CD4-positive, alpha-beta T cell treated with Interleukin-6 at 100 ng/mL for 8 hours (primary cell): ENCODE measurements at regions not wholly inside any gene's neighbourhood (a gene's known extent, or its start where the extent isn't known, plus 50 kb on each side); places are given as distances from the start of the nearest gene placed in this dataset.

Experiments
- DNase-seq: peaks from one replicate; pipeline ENCODE4 v3.0.0-alpha.2; 2020; ENCODE audit warnings: mixed read lengths, low spot score

DNA sequence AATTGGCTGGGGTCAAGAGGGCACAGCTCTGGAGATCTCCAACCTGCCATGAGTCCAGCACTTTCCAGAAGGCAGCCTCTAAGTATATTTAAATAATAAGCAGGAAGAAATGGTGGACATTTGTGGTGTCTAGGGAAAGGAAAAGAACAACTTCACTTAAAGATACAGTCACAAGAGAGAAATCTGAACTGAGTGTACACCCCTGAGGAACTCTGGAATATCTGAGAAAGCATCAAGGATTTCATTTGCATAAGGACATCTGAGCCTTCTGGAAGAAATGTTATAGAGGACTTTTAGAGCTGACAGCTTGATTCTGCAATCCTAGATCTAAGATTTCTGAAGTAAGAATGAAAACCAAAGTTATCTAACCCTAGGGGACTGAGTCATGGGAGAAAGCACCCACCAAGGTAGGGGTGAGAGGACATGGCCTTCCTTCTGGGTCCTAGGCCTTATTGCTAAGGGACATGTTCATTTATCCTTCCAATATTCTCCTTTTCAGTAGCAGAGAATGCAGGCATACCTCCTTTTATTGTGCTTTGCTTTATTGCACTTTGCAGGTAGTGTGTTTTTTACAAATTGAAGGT, 253.4 kb upstream of the SLC24A2 start:
- no peak for DNase-seq

DNA sequence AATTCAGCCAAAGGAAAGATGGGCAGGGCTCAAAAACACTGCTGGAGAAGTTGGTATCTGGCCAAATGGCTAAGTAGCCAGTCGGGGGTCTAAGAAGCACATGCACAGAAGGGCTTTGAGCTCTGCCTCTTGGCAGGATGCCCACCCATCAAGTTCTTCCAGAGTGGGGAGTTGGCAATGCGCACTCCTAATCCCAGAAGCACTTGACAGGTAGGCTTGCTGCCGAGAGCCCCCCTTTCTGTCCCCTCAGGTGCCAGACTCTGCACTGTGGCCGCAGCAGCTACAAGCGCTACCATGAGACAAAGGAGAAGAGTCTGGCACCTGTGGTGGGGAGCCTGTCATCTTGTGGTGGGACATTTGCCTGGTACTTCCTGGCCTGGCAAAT, 252.9 kb upstream of the SLC24A2 start:
- DNase-seq, result no peak

DNA sequence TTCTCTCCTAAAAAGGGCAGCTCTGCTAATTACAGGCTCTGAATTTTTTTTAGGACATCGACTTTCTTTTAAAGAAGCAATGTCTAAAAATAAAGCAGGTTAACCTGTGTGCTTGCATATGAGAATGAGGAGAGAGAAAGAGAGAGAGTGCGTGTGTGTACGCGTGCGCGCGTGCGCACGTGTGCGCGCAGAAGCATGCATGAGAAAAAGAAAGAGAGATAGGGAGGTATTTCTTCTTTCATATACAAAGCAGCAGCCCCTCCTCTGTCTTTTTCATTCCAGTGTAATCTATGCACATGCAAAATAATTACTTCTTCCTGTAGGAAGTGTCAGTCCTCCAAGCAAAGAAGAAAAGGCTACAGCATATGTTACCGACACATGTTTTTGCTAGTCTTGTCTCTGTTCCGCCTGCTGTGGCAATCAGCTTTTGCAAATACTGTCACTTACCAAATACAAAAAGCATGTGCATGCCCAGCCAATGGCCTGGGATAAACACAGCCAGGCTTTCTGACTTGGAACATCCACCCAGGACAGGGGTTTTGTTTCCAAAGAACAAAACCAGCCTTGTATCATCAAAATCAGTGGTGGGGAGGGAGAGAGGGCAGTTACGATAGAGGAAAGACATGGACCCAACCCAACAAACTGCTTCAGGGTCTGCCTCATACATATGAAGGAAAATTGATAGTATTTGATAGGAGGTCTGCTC, 252.3 kb upstream of the SLC24A2 start:
- DNase-seq, result no peak

DNA sequence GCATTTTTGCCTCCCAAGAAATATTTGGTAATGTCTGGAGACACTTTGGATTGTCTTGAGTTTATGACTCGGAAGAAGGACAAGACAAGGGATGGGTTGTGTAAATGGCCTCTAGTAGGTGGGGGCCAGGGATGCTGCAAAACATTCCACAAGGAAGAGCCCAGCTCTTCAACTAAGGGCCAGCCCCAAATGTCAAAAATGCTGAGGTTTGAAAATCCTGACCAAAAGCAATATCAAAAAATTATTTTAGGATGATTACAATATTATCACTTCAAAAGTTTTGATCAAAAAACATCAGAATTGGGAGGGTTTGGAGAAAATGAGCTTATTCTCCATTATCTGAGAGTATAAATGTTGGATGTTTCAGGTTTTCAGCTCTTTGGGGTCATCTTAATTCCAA, 248.9 kb upstream of the SLC24A2 start:
- DNase-seq, result no peak

DNA sequence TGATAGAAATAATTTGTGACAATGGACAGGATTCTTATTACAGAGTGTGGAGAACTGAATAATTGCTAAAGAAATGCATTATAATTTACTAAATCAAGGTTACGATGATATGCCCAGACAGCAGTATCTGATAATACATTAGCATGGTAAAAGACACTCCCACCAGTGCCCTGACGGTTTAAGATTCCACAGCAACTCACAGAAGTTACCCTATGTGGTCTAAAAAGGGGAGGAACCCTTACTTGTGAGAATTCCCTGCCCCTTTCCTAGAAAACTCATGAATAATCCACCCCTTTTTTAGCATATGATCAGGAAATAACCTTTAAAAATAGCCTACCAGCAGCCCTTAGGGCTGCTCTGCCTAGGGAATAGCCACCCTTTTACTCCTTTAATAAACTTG, 244.7 kb upstream of the SLC24A2 start:
- no peak for DNase-seq

DNA sequence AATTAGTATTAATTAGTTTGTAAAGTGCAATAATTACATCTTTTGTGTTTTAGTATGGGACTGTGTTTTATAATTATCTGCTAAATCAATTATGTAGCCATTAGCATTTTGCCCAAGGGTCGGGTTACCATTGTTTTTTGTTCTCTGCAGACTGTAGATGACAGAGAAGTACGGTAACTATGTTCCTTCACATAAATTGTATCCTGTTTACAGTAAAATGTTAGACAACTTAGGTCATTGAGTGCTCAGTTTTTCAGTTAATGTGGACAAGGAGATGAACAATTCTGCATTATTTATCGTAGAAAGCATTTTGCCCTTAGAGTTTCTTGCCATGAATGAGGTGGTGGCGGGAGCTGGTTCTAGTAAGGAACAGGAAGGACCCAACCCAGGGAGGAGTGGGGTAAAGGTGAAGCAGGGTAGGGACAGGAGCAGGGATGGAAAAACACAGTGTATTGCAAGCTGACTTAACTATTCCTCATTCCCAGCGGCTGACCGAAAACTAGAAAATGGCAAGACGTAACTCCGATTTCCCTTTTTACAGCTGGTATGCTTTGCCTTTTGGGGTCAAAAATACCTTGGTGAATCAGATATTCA, 243.7 kb upstream of the SLC24A2 start:
- DNase-seq, result no peak

DNA sequence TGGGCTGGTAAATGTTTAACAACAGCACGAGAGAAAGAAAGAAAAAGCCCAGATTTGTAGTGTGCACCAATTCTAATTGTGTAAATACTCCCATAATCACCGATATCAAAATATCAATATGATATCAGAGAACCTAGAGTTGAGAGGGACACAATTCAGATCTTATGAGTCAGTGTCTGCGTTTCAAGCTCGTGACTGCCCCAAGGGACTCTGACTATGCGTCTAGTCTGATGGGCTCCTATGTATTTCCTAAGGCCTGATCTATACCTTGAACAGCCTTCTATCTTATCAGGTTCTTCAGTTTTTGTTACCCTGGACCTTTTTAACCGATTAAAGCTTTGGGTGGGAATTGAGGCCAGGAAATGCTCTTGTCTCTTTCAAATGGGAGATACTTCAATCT, 243.0 kb upstream of the SLC24A2 start:
- DNase-seq, result no peak

DNA sequence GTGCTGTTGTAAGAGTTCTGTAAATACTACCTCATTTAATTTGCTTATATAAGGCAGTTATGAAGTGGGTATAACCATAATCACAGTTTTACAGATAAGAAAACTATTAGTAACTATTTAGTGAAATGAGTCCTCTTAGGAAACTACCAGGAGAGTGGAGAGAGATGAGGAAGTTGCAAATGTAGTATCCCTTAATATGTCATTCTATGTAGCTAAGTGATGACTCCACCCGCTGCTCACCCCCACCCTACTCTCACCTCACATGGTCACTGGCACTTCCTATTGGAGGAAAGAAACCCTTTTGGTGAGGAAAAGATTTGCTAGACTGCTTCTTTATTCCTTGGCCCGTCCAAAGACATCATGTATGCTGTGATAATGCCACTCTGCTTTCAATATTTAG, 241.8 kb upstream of the SLC24A2 start:
- no peak for DNase-seq

DNA sequence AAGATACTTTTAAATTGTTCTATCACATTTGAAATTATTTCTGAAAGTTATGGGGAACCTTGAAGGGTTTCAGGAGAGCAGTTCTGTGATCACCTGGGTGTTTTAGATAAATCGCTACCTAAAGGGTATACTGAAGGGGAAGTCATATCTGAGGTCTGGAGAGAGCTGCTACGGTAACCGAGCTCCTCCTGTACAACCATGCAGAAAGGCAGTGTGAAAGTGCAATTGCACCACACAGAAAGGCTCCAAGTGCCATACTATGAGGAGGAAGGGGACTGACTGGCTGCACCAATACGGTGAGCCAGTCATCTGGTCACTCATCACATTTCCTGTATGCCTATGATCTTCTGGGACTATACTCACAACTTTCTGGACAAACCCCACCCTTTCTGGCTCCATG, 241.4 kb upstream of the SLC24A2 start:
- DNase-seq, result no peak

DNA sequence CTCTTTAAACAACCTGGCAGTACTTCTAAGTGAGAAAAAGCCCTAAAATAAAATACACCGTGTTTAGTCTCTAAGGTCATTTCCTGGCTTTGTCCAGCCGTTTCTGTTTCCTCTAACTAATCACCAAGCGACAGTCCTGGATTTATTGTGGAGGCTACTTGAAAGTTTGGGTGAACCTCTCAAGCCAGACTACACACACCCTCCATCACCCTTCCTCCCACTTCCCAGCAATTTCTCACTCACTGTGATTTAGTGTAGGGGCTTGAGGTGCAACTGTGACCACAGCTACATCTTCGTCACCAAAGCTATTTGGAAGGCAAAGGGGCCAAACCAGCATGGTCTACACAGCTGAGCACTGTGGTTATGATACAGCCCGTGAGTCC, 240.0 kb upstream of the SLC24A2 start:
- no peak for DNase-seq

DNA sequence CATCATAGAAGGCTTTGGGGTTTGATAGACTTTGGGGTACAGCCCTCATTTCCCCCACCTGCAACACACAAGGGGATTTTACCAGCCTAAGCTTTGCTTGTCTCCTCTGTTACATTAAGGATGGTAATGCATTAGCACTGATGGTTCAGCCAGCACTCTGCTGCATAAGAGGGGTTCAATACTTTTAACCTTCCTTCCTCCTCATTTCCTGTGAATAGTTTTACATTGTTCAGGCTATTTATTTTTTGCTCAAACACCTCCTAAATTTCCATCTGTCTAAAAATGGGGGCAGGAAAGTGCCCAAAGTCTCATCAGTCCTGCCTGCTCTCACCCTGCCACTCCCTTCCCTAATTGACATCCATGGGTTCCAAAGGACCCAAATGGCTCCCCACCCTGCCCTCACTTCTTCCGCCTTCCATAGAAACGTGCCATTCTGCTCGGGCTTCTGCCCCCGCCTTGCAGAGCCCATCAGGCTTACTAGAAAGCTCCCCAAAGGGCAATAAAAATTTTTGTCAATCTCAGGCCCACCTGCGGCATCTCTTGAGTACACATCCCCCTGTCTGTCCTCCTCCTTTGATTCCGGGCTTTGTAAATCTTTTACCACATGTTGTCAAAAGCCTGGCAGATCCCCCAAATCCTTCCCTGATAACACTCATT, 239.5 kb upstream of the SLC24A2 start:
- DNase-seq, result no peak

DNA sequence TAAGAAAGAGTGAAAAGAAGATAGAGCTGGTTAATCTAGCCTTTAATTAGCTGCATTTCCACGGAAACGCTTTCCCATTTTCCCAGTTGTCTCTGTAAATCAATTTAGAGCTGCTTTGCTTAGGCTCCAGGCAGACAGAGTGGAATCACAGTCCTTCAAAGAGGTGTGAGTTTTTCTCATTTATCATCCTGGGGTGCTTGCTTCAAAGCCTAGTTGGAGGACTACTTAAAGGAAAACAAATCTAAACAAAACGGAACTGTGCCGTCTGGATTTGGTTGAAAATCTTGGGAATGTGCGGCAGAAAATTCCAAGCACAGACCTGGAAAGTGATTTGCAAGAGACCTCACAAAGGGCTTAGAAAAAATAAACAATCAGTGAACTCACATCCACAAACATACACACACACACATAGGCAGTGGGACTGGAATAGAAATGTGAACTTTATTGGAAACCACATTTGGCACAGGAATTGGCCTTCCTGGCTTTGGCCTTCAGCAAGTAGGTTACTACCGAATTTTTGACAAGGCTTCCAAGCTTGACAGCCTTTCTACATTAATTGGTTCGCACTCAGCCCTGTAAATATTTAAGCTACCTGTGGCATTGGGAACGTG, 235.2 kb upstream of the SLC24A2 start:
- DNase-seq, result no peak

DNA sequence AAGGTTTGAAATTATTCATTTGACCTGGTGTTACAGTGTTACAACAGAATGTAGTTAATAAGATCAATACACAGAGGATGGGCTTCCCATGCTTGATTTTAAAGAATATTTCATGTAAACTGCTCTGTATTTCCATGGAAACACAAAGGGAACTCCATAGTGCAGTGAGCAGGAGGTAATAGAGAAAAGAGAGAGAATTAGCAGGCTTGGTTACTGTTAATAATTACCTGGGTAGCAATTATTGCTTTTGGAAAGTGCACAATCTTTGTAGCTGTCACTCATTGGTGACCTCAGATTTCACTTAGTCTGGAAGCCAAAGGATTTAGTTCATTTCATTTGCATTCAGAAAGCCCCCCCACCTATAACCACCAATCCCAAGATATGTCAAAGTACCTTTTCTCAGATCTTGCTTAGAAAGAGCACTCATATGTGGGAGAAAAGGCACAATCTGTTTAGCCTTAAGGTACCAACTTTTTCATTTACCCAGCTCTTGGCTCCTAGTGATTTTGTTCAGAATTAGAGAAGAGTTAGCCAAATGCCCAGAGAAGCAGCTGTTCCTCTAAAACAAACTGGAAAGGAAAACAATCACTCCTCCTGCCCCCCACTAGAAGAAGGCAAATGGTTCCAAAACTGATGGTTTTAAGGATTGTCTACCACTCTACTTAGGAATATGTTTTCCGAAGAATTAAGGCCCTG, 234.5 kb upstream of the SLC24A2 start:
- DNase-seq, result no peak

DNA sequence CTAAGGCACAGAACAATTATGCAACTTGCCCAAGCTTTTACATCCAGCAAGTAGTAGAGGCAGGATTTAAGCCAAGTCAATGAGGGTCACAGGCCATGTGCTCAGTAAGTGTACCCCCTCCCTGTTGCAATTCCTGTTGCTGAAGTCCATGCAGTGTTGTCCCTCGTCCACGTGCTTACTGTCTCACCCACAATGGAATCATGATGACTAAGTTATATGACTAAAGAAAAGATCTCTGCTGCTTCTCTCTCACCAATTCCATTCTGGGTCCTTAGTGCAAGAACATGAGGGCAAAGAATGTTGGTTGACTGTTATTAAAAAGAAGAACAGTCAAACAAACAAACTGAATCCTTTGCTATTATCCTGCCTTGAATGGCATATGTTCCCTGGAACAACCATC, 233.6 kb upstream of the SLC24A2 start:
- DNase-seq, result no peak

DNA sequence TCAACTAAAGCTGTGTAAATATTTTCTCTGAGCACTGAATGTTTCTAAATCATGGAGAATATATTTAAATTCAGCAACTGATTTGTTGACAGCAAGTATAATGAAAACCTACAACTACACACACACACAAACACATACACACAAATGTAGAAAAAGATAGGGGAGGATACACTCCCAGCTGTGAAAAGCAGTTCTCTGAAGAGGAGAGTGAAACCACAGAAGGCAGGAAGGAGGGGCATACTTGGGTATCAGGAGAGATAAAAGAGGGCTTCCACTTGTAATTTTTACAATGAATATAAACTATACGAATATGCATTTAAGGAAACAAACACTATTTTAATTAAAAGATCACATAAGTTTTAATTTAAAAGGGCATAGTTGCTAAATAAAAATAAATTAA, 227.8 kb upstream of the SLC24A2 start:
- DNase-seq, result no peak

DNA sequence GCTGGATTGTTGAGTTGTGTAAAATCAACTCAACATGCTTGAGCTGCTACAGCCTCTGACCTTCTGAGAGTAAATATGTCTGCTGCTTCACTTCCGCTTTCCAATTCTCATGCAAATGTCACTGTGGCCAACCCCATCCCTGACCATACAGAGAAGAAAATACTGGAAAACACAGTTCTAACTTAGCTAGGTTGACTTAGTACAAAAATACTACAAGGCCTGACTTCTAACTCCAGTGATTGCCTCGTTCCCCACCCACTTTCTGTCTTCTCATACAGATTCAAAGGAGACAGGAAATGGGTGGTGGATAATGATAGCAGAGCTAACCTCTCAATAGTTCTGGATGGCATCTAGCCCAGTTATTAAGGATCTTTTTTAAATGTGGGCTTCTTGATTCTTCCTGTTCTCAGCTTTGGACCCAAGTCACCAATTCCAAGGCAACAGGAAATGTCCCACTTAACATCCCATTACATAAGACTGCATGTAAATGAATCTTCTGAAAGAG, 226.6 kb upstream of the SLC24A2 start:
- DNase-seq, result peak; percentile 7

DNA sequence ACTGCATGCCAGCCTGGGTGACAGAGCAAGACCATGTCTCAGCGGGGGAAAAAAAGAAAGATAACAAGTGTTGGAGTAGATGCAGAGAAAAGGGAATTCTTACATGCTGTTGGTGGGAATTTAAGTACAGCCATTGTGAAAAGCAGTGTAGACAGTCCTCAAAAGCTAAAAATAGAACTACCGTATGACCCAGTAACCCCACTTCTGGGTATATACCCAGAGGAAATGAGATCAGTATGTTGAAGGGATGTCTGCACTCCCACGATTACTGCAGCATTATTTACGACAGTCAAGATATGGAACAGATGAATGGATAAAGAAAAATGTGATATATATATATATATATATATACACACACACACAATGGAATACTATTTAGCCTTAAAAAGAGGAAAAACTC, 225.3 kb upstream of the SLC24A2 start:
- DNase-seq, result no peak

DNA sequence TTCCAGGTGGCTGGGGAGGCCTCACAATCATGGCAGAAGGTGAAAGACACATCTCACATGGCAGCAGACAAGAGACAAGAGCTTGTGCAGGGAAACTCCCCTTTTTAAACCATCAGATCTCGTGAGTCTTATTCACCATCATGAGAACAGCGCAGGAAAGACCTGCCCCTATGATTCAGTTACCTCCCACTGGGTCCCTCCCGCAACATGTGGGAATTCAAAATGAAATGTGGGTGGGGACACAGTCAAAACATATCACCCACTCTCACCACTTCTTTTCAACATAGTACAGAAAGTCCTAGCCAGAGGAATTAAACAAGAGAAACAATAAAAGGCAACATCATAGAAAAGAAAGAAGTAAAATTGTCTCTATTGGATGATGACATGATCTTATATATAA, 223.4 kb upstream of the SLC24A2 start:
- no peak for DNase-seq

DNA sequence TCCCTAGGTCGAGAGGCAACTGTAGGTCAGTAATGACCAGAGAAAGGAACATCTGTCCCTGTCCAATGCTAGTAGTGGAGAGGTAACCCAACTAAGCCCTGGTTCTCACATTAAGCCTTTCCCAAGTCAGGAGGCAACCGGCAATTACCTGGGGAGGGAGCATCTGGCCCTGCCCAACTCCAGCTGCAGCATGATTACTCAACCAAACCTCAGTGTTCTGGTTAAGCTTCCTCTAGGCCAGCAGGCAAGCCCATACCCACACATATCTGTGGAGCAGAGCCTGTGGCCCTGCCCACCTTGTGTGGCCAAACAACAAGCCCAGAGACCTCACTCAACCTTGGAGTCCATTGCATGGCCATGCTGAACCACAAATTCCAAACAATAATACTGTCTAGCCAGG, 220.8 kb upstream of the SLC24A2 start:
- no peak for DNase-seq

DNA sequence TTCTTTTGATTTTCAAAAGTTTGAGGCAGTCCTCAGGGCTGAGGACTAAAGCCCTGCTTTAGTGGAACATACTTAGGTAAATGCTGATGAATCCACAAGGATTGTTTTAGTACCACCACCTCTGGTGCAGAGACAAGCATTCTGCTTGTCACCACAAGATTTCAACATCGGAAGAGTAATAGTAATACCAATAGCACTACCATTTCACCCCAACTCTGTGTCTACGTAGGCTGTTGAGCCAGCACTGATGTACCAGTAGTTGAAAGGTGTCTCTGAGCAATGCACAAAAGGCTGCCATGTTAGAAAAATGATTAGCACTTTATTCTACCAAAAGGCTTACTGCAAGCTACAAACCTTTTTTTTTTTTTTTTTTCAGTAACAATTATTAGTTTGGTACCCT, 213.2 kb upstream of the SLC24A2 start:
- no peak for DNase-seq

DNA sequence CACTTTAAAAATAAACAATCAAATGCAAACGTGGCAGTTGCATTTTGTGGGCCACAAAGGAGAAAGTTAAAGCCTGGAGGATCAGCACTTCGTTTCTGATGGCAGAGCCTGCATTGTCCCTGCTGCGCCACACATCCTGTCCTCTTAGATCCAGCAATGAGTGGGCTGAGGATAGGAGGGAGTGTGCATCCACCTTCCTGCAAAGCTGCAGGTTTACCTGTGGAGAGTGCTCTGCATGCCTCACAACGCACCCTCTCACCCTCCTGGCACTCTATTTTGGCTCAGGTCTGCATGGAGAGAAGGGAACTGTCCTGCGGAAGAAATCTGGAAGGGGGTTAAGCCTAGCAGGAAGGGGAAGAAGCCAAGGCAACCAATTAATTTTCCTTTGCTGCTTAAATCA, 212.2 kb upstream of the SLC24A2 start:
- no peak for DNase-seq

DNA sequence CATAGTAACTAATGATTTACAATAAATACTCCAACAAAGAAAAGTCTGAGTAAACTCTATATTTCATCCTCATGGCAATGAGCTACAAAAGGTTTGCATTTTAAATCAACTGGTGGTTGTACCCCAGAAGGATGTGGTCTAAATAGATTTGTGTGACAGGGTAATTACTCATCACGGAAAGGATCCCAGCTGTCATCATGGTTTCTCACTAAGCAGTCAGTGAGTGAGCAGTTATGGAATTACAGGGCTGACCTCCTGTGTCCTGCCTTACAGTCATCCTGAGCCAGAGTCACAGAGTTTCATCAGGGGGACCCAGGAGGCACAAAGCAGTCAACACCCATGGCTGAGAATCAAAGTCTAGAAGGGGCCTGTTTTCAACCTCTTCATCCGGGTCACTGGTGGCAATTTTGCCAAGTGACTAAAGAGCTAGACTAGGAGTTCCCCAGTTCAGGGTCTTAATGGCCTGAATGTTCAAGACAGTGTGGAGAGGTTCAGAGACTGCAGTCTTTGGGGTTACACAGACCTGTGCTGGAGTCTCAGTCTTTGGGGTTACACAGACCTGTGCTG, 210.7 kb upstream of the SLC24A2 start:
- DNase-seq, result peak; percentile 12
